BLaER1 (cell line): ENCODE measurements at regions not wholly inside any gene's neighbourhood (a gene's known extent, or its start where the extent isn't known, plus 50 kb on each side); places are given as distances from the start of the nearest gene placed in this dataset.
"Not testable (repeated sequence)": the region's sequence is repeated elsewhere in the genome, so short reads cannot be mapped to it uniquely, and the experiment has no call there.

Experiments
- H3K27ac ChIP-seq: shearing (Covaris generic); formaldehyde crosslinking; 2 replicates; pipeline ENCODE4 v1.8.1; 2022
- H3K27me3 ChIP-seq: shearing (Covaris generic); formaldehyde crosslinking; 2 replicates; pipeline ENCODE4 v1.8.1; 2022
- H3K36me3 ChIP-seq: shearing (Covaris generic); formaldehyde crosslinking; 2 replicates; pipeline ENCODE4 v1.8.1; 2022
- H3K4me1 ChIP-seq: shearing (Covaris generic); formaldehyde crosslinking; 2 replicates; pipeline ENCODE4 v1.8.1; 2022
- H3K4me2 ChIP-seq: shearing (Covaris generic); formaldehyde crosslinking; 2 replicates; pipeline ENCODE4 v1.8.1; 2022
- H3K4me3 ChIP-seq: shearing (Covaris generic); formaldehyde crosslinking; 2 replicates; pipeline ENCODE4 v1.8.1; 2022
- H3K9ac ChIP-seq: shearing (Covaris generic); formaldehyde crosslinking; 2 replicates; pipeline ENCODE4 v1.8.1; 2022
- H3K9me3 ChIP-seq: shearing (Covaris generic); formaldehyde crosslinking; 2 replicates; pipeline ENCODE4 v1.8.1; 2022
- H4K20me1 ChIP-seq: shearing (Covaris generic); formaldehyde crosslinking; 2 replicates; pipeline ENCODE4 v1.8.1; 2022
- Cebpa-rat ChIP-seq: shearing (Covaris generic); IDR thresholded peaks from 2 replicates; pipeline ENCODE4 v1.8.1; 2022

GRCh38 chr9:31519826-31520225 is 864.6 kb upstream of the ACO1 start:
- Histone ChIP-seq H4K20me1 (no peaks in the 10 kb centered on the region), H3K36me3 (no peaks in the 10 kb centered on the region), H3K4me3 (no peak overlapping the region), H3K27ac (no peak overlapping the region), H3K9me3 (no peaks in the 10 kb centered on the region), H3K4me2 (no peak overlapping the region), H3K27me3 (no peaks in the 10 kb centered on the region), H3K9ac (no peak overlapping the region), H3K4me1 (no peaks in the 10 kb centered on the region)
- no peak for TF ChIP-seq Cebpa-rat

GRCh38 chr9:31520301-31521085 is 864.0 kb upstream of the ACO1 start:
- TF ChIP-seq Cebpa-rat = no peak
- no peaks in the 10 kb centered on the region for H3K9me3 ChIP-seq
- no peaks in the 10 kb centered on the region for H3K4me1 ChIP-seq
- H3K36me3 ChIP-seq = no peaks in the 10 kb centered on the region
- H3K9ac ChIP-seq = no peak overlapping the region
- H3K27ac ChIP-seq = no peak overlapping the region
- H3K27me3 ChIP-seq = no peaks in the 10 kb centered on the region
- H3K4me2 ChIP-seq = no peak overlapping the region
- H4K20me1 ChIP-seq = no peaks in the 10 kb centered on the region
- no peak overlapping the region for H3K4me3 ChIP-seq

GRCh38 chr9:31535651-31536050 is 848.8 kb upstream of the ACO1 start:
- Histone ChIP-seq H3K4me1 (no peaks in the 10 kb centered on the region), H4K20me1 (no peaks in the 10 kb centered on the region), H3K4me2 (no peak overlapping the region), H3K36me3 (no peaks in the 10 kb centered on the region), H3K27me3 (no peaks in the 10 kb centered on the region), H3K9me3 (no peaks in the 10 kb centered on the region), H3K9ac (no peak overlapping the region), H3K4me3 (no peak overlapping the region), H3K27ac (no peak overlapping the region)
- no peak for TF ChIP-seq Cebpa-rat

- Histone ChIP-seq H3K36me3 (no peaks in the 10 kb centered on the region), H3K4me3 (no peak overlapping the region), H3K27ac (no peak overlapping the region), H3K4me1 (no peaks in the 10 kb centered on the region), H3K9me3 (no peaks in the 10 kb centered on the region), H3K4me2 (no peak overlapping the region), H3K9ac (no peak overlapping the region), H4K20me1 (no peaks in the 10 kb centered on the region), H3K27me3 (no peaks in the 10 kb centered on the region)
- TF ChIP-seq Cebpa-rat = no peak
Measured at GRCh38 chr9:31536471-31536870, 848.0 kb upstream of the ACO1 start.

- no peak for TF ChIP-seq Cebpa-rat
- Histone ChIP-seq H3K4me3 (no peak overlapping the region), H3K9ac (no peak overlapping the region), H3K36me3 (no peaks in the 10 kb centered on the region), H3K9me3 (no peaks in the 10 kb centered on the region), H3K4me2 (no peak overlapping the region), H4K20me1 (no peaks in the 10 kb centered on the region), H3K27me3 (no peaks in the 10 kb centered on the region), H3K4me1 (no peaks in the 10 kb centered on the region), H3K27ac (no peak overlapping the region)
Measured at GRCh38 chr9:31541721-31542281, 842.6 kb upstream of the ACO1 start.

- Histone ChIP-seq H3K4me2 (no peak overlapping the region), H3K4me1 (no peaks in the 10 kb centered on the region), H3K27ac (no peak overlapping the region), H3K4me3 (no peak overlapping the region), H3K9ac (no peak overlapping the region), H4K20me1 (no peaks in the 10 kb centered on the region), H3K36me3 (no peaks in the 10 kb centered on the region), H3K9me3 (no peaks in the 10 kb centered on the region), H3K27me3 (no peaks in the 10 kb centered on the region)
- TF ChIP-seq Cebpa-rat = no peak
Measured at GRCh38 chr9:31542384-31543055, 841.9 kb upstream of the ACO1 start.

- Histone ChIP-seq H3K4me1 (no peaks in the 10 kb centered on the region), H3K9ac (no peak overlapping the region), H3K4me2 (no peak overlapping the region), H3K4me3 (no peak overlapping the region), H3K27ac (no peak overlapping the region), H3K9me3 (no peaks in the 10 kb centered on the region), H4K20me1 (no peaks in the 10 kb centered on the region), H3K27me3 (no peaks in the 10 kb centered on the region), H3K36me3 (no peaks in the 10 kb centered on the region)
- no peak for TF ChIP-seq Cebpa-rat
Measured at GRCh38 chr9:31554941-31555340, 829.5 kb upstream of the ACO1 start.

GRCh38 chr9:31556667-31557463 is 827.6 kb upstream of the ACO1 start:
- H4K20me1 ChIP-seq = no peaks in the 10 kb centered on the region
- no peak overlapping the region for H3K9ac ChIP-seq
- H3K4me3 ChIP-seq = no peak overlapping the region
- H3K9me3 ChIP-seq = no peaks in the 10 kb centered on the region
- no peak overlapping the region for H3K4me2 ChIP-seq
- no peaks in the 10 kb centered on the region for H3K36me3 ChIP-seq
- no peaks in the 10 kb centered on the region for H3K4me1 ChIP-seq
- no peak for TF ChIP-seq Cebpa-rat
- no peaks in the 10 kb centered on the region for H3K27me3 ChIP-seq
- no peak overlapping the region for H3K27ac ChIP-seq

- not testable (repeated sequence) for H3K9ac ChIP-seq, H3K4me2 ChIP-seq, H3K4me3 ChIP-seq, H3K36me3 ChIP-seq, H3K9me3 ChIP-seq, H3K4me1 ChIP-seq, H3K27me3 ChIP-seq, H4K20me1 ChIP-seq, H3K27ac ChIP-seq
Measured at GRCh38 chr9:31572190-31572589, 812.3 kb upstream of the ACO1 start.

GRCh38 chr9:31573561-31573960 is 810.9 kb upstream of the ACO1 start:
- TF ChIP-seq Cebpa-rat = no peak
- Histone ChIP-seq H3K36me3 (no peaks in the 10 kb centered on the region), H3K4me1 (no peaks in the 10 kb centered on the region), H3K9me3 (no peaks in the 10 kb centered on the region), H3K27ac (no peak overlapping the region), H3K4me2 (no peak overlapping the region), H3K27me3 (no peaks in the 10 kb centered on the region), H4K20me1 (no peaks in the 10 kb centered on the region), H3K4me3 (no peak overlapping the region), H3K9ac (no peak overlapping the region)
